CD1c-positive myeloid dendritic cell (primary cell): ENCODE measurements at regions not wholly inside any gene's neighbourhood (a gene's known extent, or its start where the extent isn't known, plus 50 kb on each side); places are given as distances from the start of the nearest gene placed in this dataset.

Experiments used
- DNase-seq: peaks from one replicate; pipeline ENCODE4 v3.0.0-alpha.2; 2016; ENCODE audit errors: extremely low spot score

DNA sequence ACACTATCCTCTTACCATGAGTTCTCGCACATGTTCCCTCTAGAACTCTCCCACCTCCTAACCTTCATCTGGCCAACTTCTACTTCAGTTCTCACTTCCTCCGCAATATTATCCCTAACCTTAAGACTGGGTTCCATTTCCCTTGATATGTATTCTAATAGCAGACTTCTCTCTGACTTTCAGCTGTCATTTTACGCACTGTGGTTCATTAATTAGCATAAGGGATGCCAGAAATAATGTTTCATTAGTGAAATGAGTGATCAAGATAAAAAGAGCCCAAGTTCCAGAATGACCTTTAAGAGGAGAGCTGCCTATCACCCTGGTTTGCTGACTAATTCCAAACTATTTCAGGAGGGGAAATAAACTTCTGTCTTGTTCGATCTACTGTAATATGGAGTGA is 108.6 kb upstream of the CCDC150 start:
- DNase-seq = no peak

DNA sequence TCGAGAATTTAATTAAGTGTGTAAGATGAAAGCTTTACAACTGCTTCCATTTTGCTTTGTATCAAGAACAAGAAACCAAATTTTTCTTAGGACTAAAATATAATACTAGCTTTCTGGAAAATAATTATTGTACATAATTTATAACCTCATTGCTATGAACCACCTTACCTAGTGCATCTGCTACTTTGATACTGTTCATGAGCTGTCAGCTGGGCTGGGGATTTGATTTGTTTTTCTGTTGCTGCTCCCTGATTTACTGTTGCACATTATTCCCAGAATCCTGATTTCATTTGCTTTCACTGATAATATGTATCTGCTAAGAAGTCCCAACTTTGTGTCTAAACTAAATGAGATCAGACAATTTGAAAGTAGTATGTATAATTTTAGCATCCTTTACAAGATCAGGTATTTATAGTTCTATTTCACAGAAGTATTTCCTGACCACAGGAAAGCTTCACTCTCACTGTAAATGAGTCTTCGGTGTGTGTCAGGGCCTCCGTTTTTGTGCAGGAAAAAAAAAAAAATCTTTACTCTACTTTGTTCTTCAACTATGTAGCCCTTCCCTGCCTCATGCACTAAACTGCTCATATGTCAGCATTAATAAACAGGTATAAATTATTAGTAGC is 105.6 kb upstream of the CCDC150 start:
- DNase-seq = no peak

DNA sequence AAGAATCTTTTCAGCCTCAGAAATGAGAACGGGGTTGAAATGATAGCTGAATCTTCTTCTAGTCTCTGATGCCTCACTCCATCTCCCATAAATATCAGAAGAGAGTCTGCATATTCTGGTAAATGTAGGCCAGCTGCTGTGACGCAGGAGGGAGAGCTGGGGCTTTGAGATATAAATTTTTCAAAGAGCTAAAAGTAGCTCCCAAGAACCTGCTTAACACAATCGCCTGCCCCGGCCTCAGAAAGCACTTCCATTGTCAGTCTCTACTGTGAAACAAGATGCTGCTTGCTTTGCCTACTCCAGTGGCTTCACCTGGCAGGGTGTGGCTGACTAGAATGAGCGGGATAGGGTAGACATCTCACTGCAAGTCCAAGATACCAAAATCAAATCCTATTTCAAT is 105.0 kb upstream of the CCDC150 start:
- no peak for DNase-seq

DNA sequence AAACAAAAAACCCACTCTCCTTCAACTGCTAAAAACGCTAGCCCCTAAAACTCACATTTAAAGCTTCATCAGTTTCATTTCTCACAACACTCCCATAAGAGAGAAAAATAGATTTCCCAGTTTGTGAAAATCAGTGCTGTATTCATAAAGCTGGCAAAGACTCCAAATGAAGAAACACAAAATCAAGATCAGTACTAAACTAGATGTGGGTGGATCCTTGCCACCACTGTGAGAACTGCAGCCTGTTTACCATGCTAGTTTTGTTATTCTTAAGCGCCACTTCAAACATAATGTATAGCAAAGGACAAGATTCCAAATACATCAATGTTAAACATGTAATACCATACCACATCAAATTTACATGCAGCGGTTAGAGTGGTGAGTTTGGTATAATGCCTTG is 104.5 kb upstream of the CCDC150 start:
- no peak for DNase-seq

DNA sequence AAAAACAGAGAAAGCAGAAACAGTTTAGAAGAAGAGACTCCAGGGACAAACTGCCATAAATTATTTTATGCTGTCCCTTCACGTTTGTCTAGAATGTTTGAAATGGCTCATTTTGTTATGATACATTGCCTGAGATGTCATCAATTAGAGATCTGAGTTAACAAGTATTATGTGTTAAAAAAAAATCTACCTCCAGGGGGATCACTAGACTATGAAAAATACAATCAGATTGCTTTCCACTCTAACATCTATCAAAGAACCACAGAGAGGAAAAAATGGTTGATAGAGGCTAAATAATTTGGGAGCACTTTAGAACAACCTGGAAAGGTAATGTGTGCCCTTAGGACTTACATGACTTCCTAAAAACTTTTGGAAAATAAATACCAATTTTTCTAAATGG is 103.8 kb upstream of the CCDC150 start:
- DNase-seq = no peak

DNA sequence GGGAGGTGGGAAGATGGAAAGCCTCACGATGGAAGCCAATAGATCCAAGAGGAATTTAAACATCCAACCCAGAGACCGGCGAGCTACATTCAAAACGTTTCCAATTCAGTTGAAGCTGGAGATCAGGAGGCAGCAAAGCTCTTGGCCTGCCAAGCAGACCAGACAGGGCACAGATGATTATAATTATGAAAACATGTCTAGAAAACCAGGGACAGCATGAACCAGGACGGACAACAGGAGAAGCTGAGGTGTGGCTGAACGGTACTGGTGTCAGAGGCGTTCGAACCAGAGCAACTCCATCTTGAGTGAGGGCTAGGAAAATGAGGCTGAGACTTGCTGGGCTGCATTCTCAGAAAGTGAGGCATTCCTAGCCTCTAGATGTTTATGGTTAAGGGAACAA is 102.2 kb upstream of the CCDC150 start:
- DNase-seq = no peak

DNA sequence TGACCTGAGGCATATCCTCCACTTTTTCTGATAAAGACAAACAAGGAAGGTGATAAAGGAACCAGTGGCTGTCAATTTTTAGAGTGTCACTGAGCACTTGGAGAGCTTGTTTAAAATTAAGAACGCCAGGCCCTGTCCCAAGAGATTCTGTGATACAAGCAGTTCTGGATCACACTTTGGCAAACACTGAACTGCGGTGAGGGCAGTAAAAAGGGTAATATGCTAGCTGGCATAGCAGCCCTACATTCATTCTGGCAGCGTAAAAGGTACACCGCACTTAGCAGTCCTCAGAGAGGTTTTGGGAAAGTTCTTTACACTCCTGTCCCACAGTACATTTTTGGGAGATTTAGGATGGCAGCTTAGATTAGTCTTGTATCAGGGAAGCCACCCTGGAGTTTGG is 101.3 kb upstream of the CCDC150 start:
- DNase-seq = no peak

DNA sequence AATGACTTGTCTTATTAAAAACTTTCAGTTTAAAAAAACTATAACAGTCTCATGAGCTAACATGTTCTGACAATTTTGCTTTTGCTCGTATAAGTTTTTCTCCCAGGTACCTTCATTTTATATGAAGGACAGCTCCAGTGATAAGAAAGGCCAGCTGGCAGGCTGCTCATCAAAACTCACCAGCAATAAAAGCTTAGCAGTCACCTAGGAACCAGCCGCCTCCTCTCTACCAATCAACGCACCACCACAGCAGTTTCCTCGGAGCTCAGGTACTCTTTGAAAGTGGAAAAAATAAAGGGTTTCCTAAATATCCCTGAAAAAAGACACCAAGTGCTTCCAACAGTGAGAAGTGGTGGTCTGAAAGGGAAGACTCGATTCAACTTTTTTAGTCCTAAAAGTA is 100.9 kb upstream of the CCDC150 start:
- no peak for DNase-seq

DNA sequence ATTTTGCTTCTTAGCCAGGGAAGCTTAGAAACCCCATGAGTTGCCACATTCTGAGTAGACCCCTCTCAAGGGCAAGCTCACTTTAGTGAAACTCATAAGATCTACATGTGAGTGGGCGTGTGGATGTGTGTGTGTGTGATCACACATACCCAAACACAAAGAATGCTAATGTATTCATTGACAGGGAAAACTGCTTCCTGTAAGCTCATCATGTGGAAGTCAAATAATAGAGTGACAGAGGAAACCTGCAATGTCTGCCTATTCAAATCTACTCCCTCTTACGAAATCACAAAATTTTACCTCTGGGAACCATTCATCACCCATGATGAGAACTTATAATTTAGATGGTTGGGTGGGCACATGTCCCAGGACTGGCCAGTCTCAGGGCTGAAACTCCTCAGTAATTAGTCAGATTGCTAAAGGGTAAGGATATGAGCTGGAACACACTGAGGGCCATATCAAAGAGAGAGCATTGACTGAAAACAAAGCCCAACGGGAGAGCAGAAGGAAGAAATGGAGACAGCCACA is 94.5 kb upstream of the CCDC150 start:
- DNase-seq = no peak

DNA sequence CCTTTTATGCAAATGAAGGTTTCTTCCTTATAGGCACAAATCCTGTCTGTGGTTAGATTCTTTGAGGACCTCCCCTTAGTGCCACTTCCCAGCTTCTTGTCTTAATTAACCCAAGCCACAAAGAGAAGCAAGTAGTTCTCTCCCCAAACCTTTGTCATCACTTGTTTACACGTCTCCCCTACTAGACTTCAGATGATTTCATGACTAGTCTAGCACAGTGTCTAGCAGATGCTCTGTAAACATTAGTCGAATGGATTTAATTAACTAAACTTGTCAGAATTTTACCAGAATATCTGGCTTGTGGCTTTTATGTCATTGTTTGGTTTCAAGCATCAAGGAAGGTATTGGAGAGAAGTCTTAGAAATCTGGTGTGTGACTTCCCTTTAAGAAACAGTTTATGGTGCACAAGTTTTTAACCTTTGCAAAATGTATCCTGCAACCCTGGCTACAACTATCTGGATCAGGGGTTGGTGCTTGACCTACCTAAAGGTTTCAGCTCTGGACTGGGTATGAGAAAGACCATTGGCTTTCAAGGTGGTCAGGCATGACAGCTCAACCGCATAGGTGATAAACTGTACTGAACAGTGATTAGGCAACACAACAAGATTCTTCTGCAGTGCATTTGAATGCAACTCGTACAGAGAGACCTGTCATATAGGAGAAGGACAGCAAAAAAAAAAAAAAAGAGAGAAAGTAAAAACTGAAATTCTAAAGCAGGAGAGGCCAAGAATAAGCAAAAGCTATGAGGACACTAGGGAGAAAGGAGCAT is 93.2 kb upstream of the CCDC150 start:
- DNase-seq = no peak

DNA sequence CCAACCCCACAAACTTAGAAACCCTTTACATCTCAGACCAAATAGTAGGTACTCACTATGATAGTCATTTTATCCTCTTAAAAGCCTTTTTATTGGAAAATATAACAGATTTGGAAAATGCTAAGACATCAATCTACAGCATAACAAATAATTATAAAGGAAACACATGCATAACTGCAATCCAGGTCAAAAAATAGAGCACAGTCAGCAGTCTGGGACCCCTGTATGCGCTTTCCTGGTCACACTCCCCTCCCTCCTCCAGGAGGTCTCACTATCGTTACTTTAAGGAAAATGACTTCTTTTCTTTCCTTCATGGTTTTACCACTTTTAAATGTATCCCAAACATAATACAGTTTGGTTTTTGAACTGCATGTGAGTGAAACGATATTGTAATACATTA is 90.5 kb upstream of the CCDC150 start:
- DNase-seq = no peak

DNA sequence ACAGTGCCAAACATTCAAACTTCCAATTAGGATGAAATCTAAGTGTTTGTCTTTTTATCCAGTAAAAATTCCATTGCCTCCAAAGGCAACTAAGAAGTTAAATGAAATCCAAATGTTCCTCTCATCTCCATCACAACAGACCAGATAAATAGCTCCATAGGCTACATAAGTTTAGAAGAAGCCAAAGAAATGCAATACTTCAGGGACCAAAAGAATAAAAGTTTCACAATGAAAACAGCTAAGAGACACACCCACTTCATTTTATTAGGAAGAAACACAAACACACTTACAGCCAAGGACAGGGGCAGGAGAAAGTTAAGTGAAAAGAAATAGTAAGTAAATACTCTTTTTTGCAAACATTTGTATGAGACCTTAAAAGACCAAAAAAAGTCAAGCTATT is 88.5 kb upstream of the CCDC150 start:
- DNase-seq = no peak

DNA sequence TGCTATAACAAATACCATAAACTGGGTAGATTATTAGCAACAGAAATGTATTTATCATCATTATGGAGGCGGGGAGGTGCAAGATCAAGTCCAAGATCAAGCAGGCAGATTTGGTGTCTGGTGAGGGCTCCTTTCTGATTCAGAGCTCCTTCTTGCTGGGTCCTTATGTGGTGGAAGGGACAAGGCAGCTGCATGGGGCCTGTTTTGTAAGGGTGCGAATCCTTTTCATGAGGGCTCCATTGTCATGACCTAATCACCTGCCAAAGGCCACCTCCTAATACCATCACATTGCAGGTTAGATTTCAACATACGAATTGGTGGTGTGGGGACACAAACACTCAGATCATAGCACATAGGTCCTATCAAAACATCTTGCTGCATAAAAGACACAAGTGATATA is 84.4 kb upstream of the CCDC150 start:
- DNase-seq = no peak

DNA sequence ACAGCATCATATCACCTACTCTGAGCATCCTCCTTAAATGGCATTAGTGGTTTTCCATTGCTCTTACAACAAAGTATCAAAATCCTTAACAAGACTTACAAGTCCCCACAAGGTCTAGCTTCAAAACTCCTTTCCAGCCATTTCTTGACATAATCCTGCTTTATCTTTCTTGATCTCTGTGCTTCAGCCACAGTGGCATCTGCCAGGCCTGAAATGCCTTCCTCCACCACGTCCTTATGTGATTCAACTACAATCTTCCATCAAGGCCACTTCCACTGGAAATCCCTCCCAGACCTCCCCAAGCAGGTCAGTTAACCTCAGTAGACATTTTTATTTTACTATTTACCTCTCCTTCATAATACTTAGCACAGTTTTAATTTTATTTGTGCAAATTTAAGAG is 83.8 kb upstream of the CCDC150 start:
- no peak for DNase-seq

DNA sequence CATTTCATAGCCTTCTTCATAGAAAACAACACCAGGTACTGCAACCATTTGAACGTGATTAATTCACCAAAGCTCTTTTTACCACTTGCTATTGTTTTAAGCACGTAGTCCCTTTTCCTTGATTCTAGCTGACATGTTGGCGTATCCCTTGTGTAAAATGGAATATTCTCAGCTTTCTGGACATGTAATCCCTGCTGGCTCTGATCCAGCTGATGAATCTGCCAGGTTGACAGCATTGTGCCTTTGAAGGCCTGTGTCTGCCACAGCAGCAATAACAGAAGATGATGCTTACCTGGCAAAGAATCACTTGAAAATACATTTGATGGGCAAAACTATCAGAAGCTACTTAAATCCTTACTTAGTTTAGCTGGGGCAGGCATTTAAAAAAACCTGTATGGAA is 81.0 kb upstream of the CCDC150 start:
- no peak for DNase-seq

DNA sequence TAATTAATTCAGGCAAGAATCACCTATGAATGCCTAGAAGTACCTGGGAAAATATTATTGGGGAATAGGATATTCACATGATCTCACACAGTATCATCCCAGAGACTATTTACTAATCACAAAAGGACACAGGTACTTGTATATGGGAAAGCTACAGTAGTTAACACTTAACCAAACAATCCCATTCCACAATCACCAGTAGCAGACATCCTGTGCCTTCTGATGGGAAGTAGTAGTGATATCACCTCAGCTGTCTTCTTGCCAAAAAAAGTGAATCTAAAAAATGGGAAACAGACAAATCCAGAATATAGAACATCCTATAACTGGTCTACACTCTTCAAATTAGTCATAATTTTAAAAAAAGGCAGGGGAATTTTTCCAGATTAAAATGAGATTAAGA is 75.6 kb upstream of the CCDC150 start:
- DNase-seq = no peak

DNA sequence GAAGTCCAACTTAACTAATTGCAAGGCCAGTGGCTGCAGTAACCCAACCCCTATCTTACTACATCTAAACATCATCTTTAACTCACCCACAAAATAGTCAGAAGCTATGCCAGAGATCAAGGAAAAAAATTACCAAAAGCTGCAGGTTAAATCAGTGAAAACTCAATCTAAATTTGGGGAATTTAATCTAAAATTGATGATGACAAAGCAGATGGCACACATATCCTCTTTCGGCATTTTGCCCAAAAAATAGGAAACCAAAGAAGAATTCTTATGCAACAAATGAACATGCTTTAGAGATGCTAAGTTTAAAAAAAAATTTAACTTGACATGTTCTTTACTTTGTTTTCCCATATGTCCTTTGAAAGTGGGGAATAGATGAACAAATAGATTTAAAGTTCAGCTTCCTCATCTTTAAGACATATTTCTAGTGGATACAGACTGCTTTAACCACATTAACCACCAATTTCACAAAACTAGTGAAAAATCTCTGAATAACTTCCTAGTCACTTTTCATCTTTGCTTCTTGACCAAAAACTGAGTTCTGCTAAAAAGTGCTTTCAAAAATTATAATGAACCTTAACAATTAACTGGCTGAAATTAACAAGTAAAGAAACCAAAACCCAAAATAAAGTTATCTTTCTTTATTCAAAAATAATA is 74.3 kb upstream of the CCDC150 start:
- peak; percentile 18 for DNase-seq

DNA sequence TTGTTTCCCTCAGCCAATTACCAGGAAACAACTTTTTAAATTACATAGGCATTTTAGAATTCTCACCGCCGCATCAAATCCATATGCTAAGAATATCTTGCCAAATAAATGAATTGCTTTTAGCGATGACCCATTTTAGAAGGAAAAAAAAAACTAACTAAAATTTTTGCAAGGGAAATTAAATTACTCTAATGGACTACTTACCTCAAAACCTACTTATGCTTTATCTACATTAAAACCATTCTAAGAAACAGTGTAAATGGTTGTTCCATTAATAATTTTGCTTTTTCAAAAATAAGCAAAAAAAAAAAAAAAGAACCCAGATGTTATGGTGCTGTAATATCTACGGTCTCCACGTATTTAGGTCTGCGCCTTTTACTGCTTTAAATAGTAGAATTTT is 73.5 kb upstream of the CCDC150 start:
- DNase-seq = no peak

DNA sequence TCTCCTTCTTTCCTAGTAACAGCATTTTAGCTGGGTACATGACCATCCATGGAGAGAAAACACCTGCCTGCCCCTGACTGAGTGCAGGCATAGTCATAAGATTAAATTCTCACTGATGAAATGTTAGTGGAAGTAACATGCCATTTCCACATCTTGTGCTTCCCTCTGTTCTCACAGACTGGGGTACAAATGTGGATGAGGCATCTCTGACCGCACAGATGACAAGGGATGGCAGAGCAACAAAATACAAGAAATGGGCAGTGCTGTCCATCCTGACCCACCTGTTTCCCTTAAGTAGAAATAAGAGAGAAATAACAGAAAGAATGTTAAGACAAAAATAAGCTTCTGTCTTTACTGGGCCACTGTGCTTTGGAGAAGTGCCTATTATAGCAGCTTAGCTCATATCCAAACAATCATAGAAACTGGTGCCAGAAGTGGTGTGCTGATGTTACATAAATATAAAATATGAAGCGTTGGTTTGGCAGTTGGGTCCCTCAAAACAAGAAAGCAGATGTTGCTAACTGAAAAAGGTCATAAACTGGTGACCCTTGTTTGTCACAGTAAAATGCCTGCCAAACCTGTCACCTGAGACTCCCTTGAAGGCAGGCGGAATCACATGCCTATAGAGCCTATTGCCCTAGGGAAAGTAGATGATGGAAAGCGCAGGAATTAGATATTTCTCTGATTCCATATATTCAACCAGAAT is 72.4 kb upstream of the CCDC150 start:
- peak; percentile 13 for DNase-seq

DNA sequence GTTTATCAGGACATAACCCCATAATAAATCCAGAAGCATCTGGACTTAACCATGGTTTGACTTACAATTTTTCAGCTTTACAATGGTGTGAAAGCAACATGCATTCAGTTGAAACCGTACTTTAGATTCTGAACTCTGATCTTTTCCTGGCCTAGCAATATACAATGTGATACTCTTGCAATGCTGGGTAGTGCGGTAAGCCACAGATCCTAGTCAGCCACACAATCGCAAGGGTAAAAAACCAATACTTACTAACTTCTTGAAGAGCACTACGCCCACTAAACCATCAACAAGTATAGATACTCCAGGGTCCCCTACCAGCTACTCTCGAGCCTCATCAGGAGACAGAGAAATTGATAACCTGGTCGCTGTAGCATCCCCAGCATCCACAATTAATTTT is 71.0 kb upstream of the CCDC150 start:
- DNase-seq = no peak

DNA sequence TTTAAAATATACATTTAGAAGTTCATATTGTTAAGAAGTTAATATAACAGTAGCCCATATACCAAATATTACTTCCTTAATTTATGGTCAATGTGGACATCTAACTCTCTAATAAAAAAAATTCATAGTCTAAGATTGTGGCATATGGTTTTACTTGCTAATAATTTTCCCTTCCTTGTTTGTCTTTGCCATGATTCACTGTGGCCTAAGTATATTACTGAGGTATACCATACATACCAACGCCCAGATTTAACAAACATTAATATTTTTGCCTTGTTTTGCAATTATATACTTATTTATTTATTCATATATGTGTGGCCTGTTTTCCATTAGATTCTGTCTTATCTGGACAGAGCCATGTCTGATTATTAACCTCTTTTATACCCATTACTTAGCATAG is 54.6 kb upstream of the CCDC150 start:
- DNase-seq = no peak

DNA sequence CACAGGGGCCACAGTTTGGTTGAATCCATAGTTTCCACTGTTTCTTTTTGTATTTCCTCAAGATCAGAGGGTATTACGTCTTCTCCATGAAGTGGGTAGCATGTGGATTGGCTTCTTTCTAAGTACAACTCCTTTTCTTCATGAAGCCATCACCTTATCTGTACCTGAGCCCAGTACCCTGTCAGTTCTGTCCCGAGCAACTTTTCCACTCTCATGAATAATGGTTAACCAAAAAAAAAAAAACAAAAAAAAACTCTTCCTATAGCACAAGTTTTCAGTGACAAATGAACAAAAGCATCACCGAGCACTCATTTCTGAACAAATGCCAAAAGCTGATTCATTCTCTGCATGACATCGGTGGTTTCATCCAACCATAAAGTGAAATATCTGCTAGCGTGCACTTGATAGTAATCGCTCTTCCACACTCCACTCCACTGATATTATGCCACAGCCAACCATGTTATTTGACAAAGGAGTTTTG is 53.0 kb upstream of the CCDC150 start:
- no peak for DNase-seq
